MM.1S (cell line): ENCODE measurements at regions not wholly inside any gene's neighbourhood (a gene's known extent, or its start where the extent isn't known, plus 50 kb on each side); places are given as distances from the start of the nearest gene placed in this dataset.
"Not testable (repeated sequence)": the region's sequence is repeated elsewhere in the genome, so short reads cannot be mapped to it uniquely, and the experiment has no call there.

Source experiments
- DNase-seq: peaks from one replicate; pipeline ENCODE4 v3.0.0-alpha.2; 2015
- H2AFZ ChIP-seq: fragments of 300-600 bp; sonication (generic); 2 replicates; pipeline ENCODE4 v1.6.0; 2016; ENCODE audit warnings: antibody characterized with exemption, low read length
- H3F3A ChIP-seq: fragments of 300-600 bp; sonication (generic); 2 replicates; pipeline ENCODE4 v1.6.1; 2016; ENCODE audit warnings: mild to moderate bottlenecking, antibody characterized with exemption, low read length, moderate library complexity, mixed read lengths; ENCODE audit not compliant: insufficient read depth
- H3K27ac ChIP-seq: fragments of 300-600 bp; sonication (generic); 2 replicates; pipeline ENCODE4 v1.5.1; 2016; ENCODE audit warnings: mild to moderate bottlenecking, low read length
- H3K27me3 ChIP-seq: fragments of 300-600 bp; sonication (generic); replicated peaks from 2 replicates; pipeline ENCODE4 v1.6.0; 2016; ENCODE audit warnings: low read length; ENCODE audit not compliant: insufficient read depth
- H3K36me3 ChIP-seq: fragments of 300-600 bp; sonication (generic); replicated peaks from 2 replicates; pipeline ENCODE4 v1.6.1; 2016; ENCODE audit warnings: mild to moderate bottlenecking, low read length, mixed read lengths; ENCODE audit not compliant: insufficient read depth
- H3K4me1 ChIP-seq: fragments of 300-600 bp; sonication (generic); 2 replicates; pipeline ENCODE4 v1.6.1; 2016; ENCODE audit warnings: low read length, mixed read lengths
- H3K4me2 ChIP-seq: fragments of 300-600 bp; sonication (generic); 2 replicates; pipeline ENCODE4 v1.6.0; 2016; ENCODE audit warnings: low read depth, low read length
- H3K4me3 ChIP-seq: fragments of 300-600 bp; sonication (generic); 2 replicates; pipeline ENCODE4 v1.5.1; 2016; ENCODE audit warnings: low read length, mixed read lengths
- H3K79me2 ChIP-seq: fragments of 300-600 bp; sonication (generic); 2 replicates; pipeline ENCODE4 v1.6.1; 2016; ENCODE audit warnings: mixed run types, low read length, mixed read lengths
- H3K9ac ChIP-seq: fragments of 300-600 bp; sonication (generic); 2 replicates; pipeline ENCODE4 v1.6.1; 2016; ENCODE audit warnings: low read length, mixed read lengths
- H3K9me2 ChIP-seq: fragments of 300-600 bp; sonication (generic); replicated peaks from 2 replicates; pipeline ENCODE4 v1.6.1; 2016; ENCODE audit warnings: mild to moderate bottlenecking, low read length, mixed read lengths; ENCODE audit not compliant: insufficient read depth
- H3K9me3 ChIP-seq: fragments of 300-600 bp; sonication (generic); replicated peaks from 2 replicates; pipeline ENCODE4 v1.6.1; 2016; ENCODE audit warnings: mild to moderate bottlenecking, low read length, mixed read lengths; ENCODE audit not compliant: insufficient read depth
- H4K20me1 ChIP-seq: fragments of 300-600 bp; sonication (generic); 2 replicates; pipeline ENCODE4 v1.6.1; 2016; ENCODE audit warnings: mild to moderate bottlenecking, low read length, moderate library complexity, mixed read lengths; ENCODE audit not compliant: insufficient read depth
- CTCF ChIP-seq: fragments of 300-600 bp; sonication (generic); IDR thresholded peaks from 2 replicates; pipeline ENCODE4 v1.5.1; 2016; ENCODE audit warnings: antibody characterized with exemption, low read length, mixed read lengths
- EZH2 ChIP-seq: fragments of 300-600 bp; sonication (generic); optimal IDR thresholded peaks from 2 replicates; pipeline ENCODE3; 2017; ENCODE audit warnings: low read depth, mild to moderate bottlenecking, antibody characterized with exemption, low read length, mixed read lengths
- EZH2phosphoT487 ChIP-seq: fragments of 300-600 bp; sonication (generic); IDR thresholded peaks from 2 replicates; pipeline ENCODE4 v1.6.1; 2018; ENCODE audit warnings: antibody characterized with exemption, low read length

GRCh38 chr16:29154676-29155121, 169.8 kb downstream of the LAT start:
- Histone ChIP-seq H3K79me2 (no peaks in the 10 kb centered on the region), H3K4me3 (no peak overlapping the region), H3K4me2 (no peak overlapping the region), H3K36me3 (no peaks in the 10 kb centered on the region), H3K27ac (no peak overlapping the region), H3K9me3 (no peaks in the 10 kb centered on the region), H4K20me1 (no peaks in the 10 kb centered on the region), H3K9ac (no peak overlapping the region), H3K9me2 (no peaks in the 10 kb centered on the region), H3K27me3 (peaks cover 15% of the 10 kb centered on the region), H3K4me1 (no peaks in the 10 kb centered on the region), H2AFZ (no peak overlapping the region), H3F3A (no peaks in the 10 kb centered on the region)
- TF ChIP-seq CTCF (no peak), EZH2 (no peak), EZH2phosphoT487 (no peak)
- DNase-seq: no peak

GRCh38 chr16:29154088-29154487, 169.2 kb downstream of the LAT start:
- Histone ChIP-seq H2AFZ (no peak overlapping the region), H3K9ac (no peak overlapping the region)
- DNase-seq: no peak

GRCh38 chr16:29153307-29153706, 168.5 kb downstream of the LAT start:
- not testable (repeated sequence) for H4K20me1 ChIP-seq, H3K79me2 ChIP-seq, H3K9me2 ChIP-seq, H3K4me1 ChIP-seq, H2AFZ ChIP-seq, H3K9me3 ChIP-seq, H3K36me3 ChIP-seq, H3K9ac ChIP-seq, H3K4me3 ChIP-seq, H3F3A ChIP-seq, H3K4me2 ChIP-seq, H3K27ac ChIP-seq, DNase-seq
- H3K27me3 ChIP-seq: peaks cover 22% of the 10 kb centered on the region

More at GRCh38 chr16:29154088-29154487, 169.2 kb downstream of the LAT start:
- Histone ChIP-seq H3F3A (no peaks in the 10 kb centered on the region), H3K27me3 (peaks cover 21% of the 10 kb centered on the region), H3K4me1 (no peaks in the 10 kb centered on the region), H3K27ac (no peak overlapping the region), H3K9me3 (no peaks in the 10 kb centered on the region), H3K79me2 (no peaks in the 10 kb centered on the region), H3K36me3 (no peaks in the 10 kb centered on the region), H3K9me2 (no peaks in the 10 kb centered on the region), H3K4me2 (no peak overlapping the region), H4K20me1 (no peaks in the 10 kb centered on the region), H3K4me3 (no peak overlapping the region)
- no peak for TF ChIP-seq CTCF
- no peak for TF ChIP-seq EZH2phosphoT487
- no peak for TF ChIP-seq EZH2

DNA sequence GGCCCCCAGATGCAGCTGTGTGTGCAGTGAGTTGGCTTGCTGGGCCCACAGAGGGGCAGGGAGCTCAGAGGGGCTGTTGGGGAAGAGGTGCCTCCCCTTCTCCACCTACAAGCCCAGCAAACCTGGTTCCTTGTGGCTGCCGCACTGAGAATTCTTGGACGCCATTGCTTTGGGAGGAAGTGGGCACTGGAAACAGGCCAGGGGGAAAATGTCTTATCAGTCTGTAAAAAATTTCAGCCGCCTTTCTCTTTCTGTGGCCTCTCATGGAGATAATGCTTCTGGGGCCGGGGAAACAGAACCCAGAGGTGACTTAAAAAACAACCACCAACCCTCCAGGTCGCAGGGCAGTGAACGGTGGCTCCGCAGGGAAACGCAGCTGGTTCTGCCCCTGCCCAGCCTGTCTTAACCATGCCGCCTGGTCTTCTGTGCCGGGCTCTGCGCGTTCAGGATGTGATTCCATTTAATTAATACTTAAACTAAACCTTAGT, 167.7 kb downstream of the LAT start:
- not testable (repeated sequence) for H3F3A ChIP-seq, H2AFZ ChIP-seq, H3K36me3 ChIP-seq, H3K4me3 ChIP-seq, DNase-seq, H3K9me2 ChIP-seq, H3K4me1 ChIP-seq, H3K27ac ChIP-seq, H3K9me3 ChIP-seq, H3K79me2 ChIP-seq, H3K4me2 ChIP-seq, H3K9ac ChIP-seq, H4K20me1 ChIP-seq
- H3K27me3 ChIP-seq: peaks cover 22% of the 10 kb centered on the region
